KMS-11 (cell line): ENCODE measurements at regions not wholly inside any gene's neighbourhood (a gene's known extent, or its start where the extent isn't known, plus 50 kb on each side); places are given as distances from the start of the nearest gene placed in this dataset.

ENCODE experiments used
- H2AFZ ChIP-seq: fragments of 200-600 bp; sonication (generic); 2 replicates; pipeline ENCODE4 v1.6.1; 2016; ENCODE audit warnings: antibody characterized with exemption, mixed run types, low read depth
- H3K27ac ChIP-seq: fragments of 200-600 bp; sonication (generic); 2 replicates; pipeline ENCODE4 v1.6.1; 2016; ENCODE audit warnings: mild to moderate bottlenecking, mixed run types
- H3K27me3 ChIP-seq: fragments of 200-600 bp; sonication (generic); 2 replicates; pipeline ENCODE4 v1.6.1; 2017; ENCODE audit warnings: mild to moderate bottlenecking, low read depth, mixed run types, moderate library complexity; ENCODE audit not compliant: insufficient read depth
- H3K36me3 ChIP-seq: fragments of 200-600 bp; sonication (generic); 2 replicates; pipeline ENCODE4 v1.6.1; 2017; ENCODE audit warnings: mild to moderate bottlenecking, mixed run types; ENCODE audit not compliant: insufficient read depth
- H3K4me1 ChIP-seq: fragments of 200-600 bp; sonication (generic); 2 replicates; pipeline ENCODE4 v1.6.1; 2016; ENCODE audit warnings: mild to moderate bottlenecking, low read depth, mixed run types; ENCODE audit not compliant: poor library complexity, severe bottlenecking
- H3K4me2 ChIP-seq: fragments of 200-600 bp; sonication (generic); 2 replicates; pipeline ENCODE4 v1.7.0; 2016; ENCODE audit warnings: mild to moderate bottlenecking, mixed run types
- H3K4me3 ChIP-seq: fragments of 200-600 bp; sonication (generic); IDR thresholded peaks from 2 replicates; pipeline ENCODE4 v1.6.1; 2017; ENCODE audit warnings: low read depth, low read length, mixed read lengths; ENCODE audit not compliant: insufficient read depth
- H3K79me2 ChIP-seq: fragments of 200-600 bp; sonication (generic); 2 replicates; pipeline ENCODE4 v1.6.1; 2016; ENCODE audit warnings: low read depth, mixed run types; ENCODE audit not compliant: insufficient read depth
- H3K9ac ChIP-seq: fragments of 200-600 bp; sonication (generic); 2 replicates; pipeline ENCODE4 v1.6.1; 2016; ENCODE audit warnings: mild to moderate bottlenecking, mixed run types
- H4K20me1 ChIP-seq: fragments of 200-600 bp; sonication (generic); 2 replicates; pipeline ENCODE4 v1.6.1; 2016; ENCODE audit warnings: mild to moderate bottlenecking, mixed run types; ENCODE audit not compliant: insufficient read depth
- TF ChIP-seq, protein P1 (sequence below): fragments of 200-600 bp; sonication (generic); conservative IDR thresholded peaks from 2 replicates; pipeline ENCODE4 v1.6.1; 2017; ENCODE audit warnings: low read depth, mild to moderate bottlenecking, antibody characterized with exemption, low read length, moderate library complexity, mixed read lengths

DNA sequence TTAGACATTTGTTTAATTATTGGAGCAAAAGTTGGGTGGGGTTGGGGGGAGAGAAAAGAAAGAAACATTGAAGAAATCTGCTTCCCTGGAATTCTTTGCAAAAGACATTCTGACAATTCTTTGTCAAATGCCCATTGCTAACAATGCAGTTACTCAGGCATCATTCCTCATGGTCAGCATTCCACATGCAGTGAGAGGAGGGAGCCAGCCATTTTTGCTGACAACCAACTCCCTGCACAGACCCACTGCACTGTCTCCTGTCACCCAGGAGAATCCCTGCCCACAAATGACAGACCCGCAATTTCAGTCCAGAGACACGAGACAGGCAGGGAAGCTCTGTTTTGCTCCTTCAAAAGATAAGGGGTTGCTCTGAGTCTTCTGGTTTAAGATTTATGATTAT, 985.1 kb upstream of the SLIT2 start:
- Histone ChIP-seq H3K27ac (no peak overlapping the region), H2AFZ (no peak overlapping the region), H3K27me3 (no peaks in the 10 kb centered on the region), H3K36me3 (no peaks in the 10 kb centered on the region), H3K4me2 (no peak overlapping the region), H3K79me2 (no peaks in the 10 kb centered on the region), H3K4me1 (no peaks in the 10 kb centered on the region), H4K20me1 (no peaks in the 10 kb centered on the region), H3K4me3 (no peak overlapping the region), H3K9ac (no peak overlapping the region)
- TF ChIP-seq, protein P1, sequence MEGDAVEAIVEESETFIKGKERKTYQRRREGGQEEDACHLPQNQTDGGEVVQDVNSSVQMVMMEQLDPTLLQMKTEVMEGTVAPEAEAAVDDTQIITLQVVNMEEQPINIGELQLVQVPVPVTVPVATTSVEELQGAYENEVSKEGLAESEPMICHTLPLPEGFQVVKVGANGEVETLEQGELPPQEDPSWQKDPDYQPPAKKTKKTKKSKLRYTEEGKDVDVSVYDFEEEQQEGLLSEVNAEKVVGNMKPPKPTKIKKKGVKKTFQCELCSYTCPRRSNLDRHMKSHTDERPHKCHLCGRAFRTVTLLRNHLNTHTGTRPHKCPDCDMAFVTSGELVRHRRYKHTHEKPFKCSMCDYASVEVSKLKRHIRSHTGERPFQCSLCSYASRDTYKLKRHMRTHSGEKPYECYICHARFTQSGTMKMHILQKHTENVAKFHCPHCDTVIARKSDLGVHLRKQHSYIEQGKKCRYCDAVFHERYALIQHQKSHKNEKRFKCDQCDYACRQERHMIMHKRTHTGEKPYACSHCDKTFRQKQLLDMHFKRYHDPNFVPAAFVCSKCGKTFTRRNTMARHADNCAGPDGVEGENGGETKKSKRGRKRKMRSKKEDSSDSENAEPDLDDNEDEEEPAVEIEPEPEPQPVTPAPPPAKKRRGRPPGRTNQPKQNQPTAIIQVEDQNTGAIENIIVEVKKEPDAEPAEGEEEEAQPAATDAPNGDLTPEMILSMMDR: no peak

- Histone ChIP-seq H3K27me3 (no peaks in the 10 kb centered on the region), H3K27ac (no peak overlapping the region), H3K9ac (no peak overlapping the region), H2AFZ (no peak overlapping the region), H3K4me1 (no peaks in the 10 kb centered on the region), H4K20me1 (no peaks in the 10 kb centered on the region), H3K36me3 (no peaks in the 10 kb centered on the region), H3K79me2 (no peaks in the 10 kb centered on the region), H3K4me3 (no peak overlapping the region), H3K4me2 (no peak overlapping the region)
- TF ChIP-seq, protein P1: no peak
These were observed 989.2 kb upstream of the SLIT2 start for GRCh38 chr4:19262467-19262866.

GRCh38 chr4:19260346-19260745, 991.4 kb upstream of the SLIT2 start:
- Histone ChIP-seq H3K27ac (no peak overlapping the region), H3K36me3 (no peaks in the 10 kb centered on the region), H3K79me2 (no peaks in the 10 kb centered on the region), H3K4me2 (no peak overlapping the region), H3K4me1 (no peaks in the 10 kb centered on the region), H3K9ac (no peak overlapping the region), H4K20me1 (no peaks in the 10 kb centered on the region), H3K27me3 (no peaks in the 10 kb centered on the region), H2AFZ (no peak overlapping the region), H3K4me3 (no peak overlapping the region)
- TF ChIP-seq, protein P1: no peak

- Histone ChIP-seq H3K27ac (no peak overlapping the region), H4K20me1 (no peaks in the 10 kb centered on the region), H3K9ac (no peak overlapping the region), H3K4me1 (no peaks in the 10 kb centered on the region), H3K4me3 (no peak overlapping the region), H2AFZ (no peak overlapping the region), H3K4me2 (no peak overlapping the region), H3K36me3 (no peaks in the 10 kb centered on the region), H3K27me3 (no peaks in the 10 kb centered on the region), H3K79me2 (no peaks in the 10 kb centered on the region)
- TF ChIP-seq, protein P1: no peak
These were observed 991.8 kb upstream of the SLIT2 start for GRCh38 chr4:19259920-19260319.
